Brain pericyte (primary cell): ENCODE measurements at regions not wholly inside any gene's neighbourhood (a gene's known extent, or its start where the extent isn't known, plus 50 kb on each side); places are given as distances from the start of the nearest gene placed in this dataset.
"Not testable (repeated sequence)": the region's sequence is repeated elsewhere in the genome, so short reads cannot be mapped to it uniquely, and the experiment has no call there.

Experiments
- DNase-seq: peaks from one replicate; pipeline ENCODE4 v3.0.0-alpha.2; 2012; ENCODE audit warnings: low read depth, low spot score

GRCh38 chr15:62904041-62904910, 138.3 kb upstream of the TPM1 start:
- DNase-seq, result no peak

- no peak for DNase-seq
Measured at GRCh38 chr15:62906627-62907026, 135.9 kb upstream of the TPM1 start.

GRCh38 chr15:62907275-62907674, 135.3 kb upstream of the TPM1 start:
- no peak for DNase-seq

- DNase-seq, result not testable (repeated sequence)
Measured at GRCh38 chr15:62908341-62908740, 134.2 kb upstream of the TPM1 start.

- no peak for DNase-seq
Measured at GRCh38 chr15:62909257-62909656, 133.3 kb upstream of the TPM1 start.

GRCh38 chr15:62912282-62912681, 130.3 kb upstream of the TPM1 start:
- DNase-seq, result no peak

GRCh38 chr15:62912808-62913207, 129.7 kb upstream of the TPM1 start:
- no peak for DNase-seq

- DNase-seq, result no peak
Measured at GRCh38 chr15:62913246-62913645, 129.3 kb upstream of the TPM1 start.

GRCh38 chr15:62914461-62915079, 128.0 kb upstream of the TPM1 start:
- DNase-seq, result no peak

GRCh38 chr15:62920682-62921502, 121.7 kb upstream of the TPM1 start:
- no peak for DNase-seq

GRCh38 chr15:62922514-62922913, 120.0 kb upstream of the TPM1 start:
- no peak for DNase-seq

- no peak for DNase-seq
Measured at GRCh38 chr15:62925875-62926274, 116.7 kb upstream of the TPM1 start.

- DNase-seq, result no peak
Measured at GRCh38 chr15:62927196-62927595, 115.4 kb upstream of the TPM1 start.

- DNase-seq, result no peak
Measured at GRCh38 chr15:62927836-62928235, 114.7 kb upstream of the TPM1 start.

GRCh38 chr15:62928242-62928999, 114.1 kb upstream of the TPM1 start:
- no peak for DNase-seq

- no peak for DNase-seq
Measured at GRCh38 chr15:62929000-62929357, 113.6 kb upstream of the TPM1 start.

GRCh38 chr15:62931650-62932049, 110.9 kb upstream of the TPM1 start:
- no peak for DNase-seq

GRCh38 chr15:62932436-62932835, 110.1 kb upstream of the TPM1 start:
- no peak for DNase-seq

GRCh38 chr15:62933386-62933785, 109.2 kb upstream of the TPM1 start:
- no peak for DNase-seq

- DNase-seq, result no peak
Measured at GRCh38 chr15:62934236-62934971, 108.1 kb upstream of the TPM1 start.
